Esophagus muscularis mucosa (tissue), 4 donors: ENCODE measurements at regions not wholly inside any gene's neighbourhood (a gene's known extent, or its start where the extent isn't known, plus 50 kb on each side); places are given as distances from the start of the nearest gene placed in this dataset.

Experiments used
- DNase-seq: peaks from one replicate; pipeline ENCODE4 v3.0.0-alpha.2; 2017; ENCODE audit errors: extremely low spot score
- H3K27ac ChIP-seq, 4 donors: fragments of 200-600 bp; sonication (generic); replicated peaks in 1 of 4; 1 replicate in 3 of 4; 2 replicates in 1 of 4; pipeline ENCODE4 v1.5.1; 2016 to 2019; ENCODE audit warnings: mild to moderate bottlenecking in 1 of 4
- H3K27me3 ChIP-seq, 4 donors: fragments of 200-600 bp; sonication (generic); one replicate each; pipeline versions ENCODE4 v1.5.1 to v1.6.0; 2016 to 2019
- H3K36me3 ChIP-seq, 4 donors: fragments of 200-600 bp; sonication (generic); one replicate each; pipeline ENCODE4 v1.5.1; 2016 to 2019
- H3K4me1 ChIP-seq, 4 donors: fragments of 200-600 bp; sonication (generic); one replicate each; pipeline ENCODE4 v1.5.1; 2016 to 2019
- H3K4me3 ChIP-seq, 4 donors: fragments of 200-600 bp; sonication (generic); 1 replicate in 2 of 4; 2 replicates in 2 of 4; pipeline ENCODE4 v1.5.1; 2016 to 2019; ENCODE audit warnings: mild to moderate bottlenecking in 4 of 4, moderate library complexity in 1 of 4
- H3K9me3 ChIP-seq, 4 donors: fragments of 200-600 bp; sonication (generic); 1 replicate in 3 of 4; 2 replicates in 1 of 4; pipeline ENCODE4 v1.5.1; 2016 to 2019
- EP300 ChIP-seq: sonication (generic); formaldehyde crosslinking; IDR thresholded peaks from one replicate; pipeline ENCODE4 v1.6.1; 2017; ENCODE audit warnings: antibody characterized with exemption
- POLR2A ChIP-seq: fragments of 450-650 bp; IDR thresholded peaks from one replicate; pipeline ENCODE4 v1.6.1; 2017; ENCODE audit warnings: antibody characterized with exemption, moderate library complexity, mild to moderate bottlenecking, low read depth
- POLR2AphosphoS5 ChIP-seq, 2 donors: sonication (generic); formaldehyde crosslinking; IDR thresholded peaks; one replicate each; pipeline ENCODE4 v1.6.1; 2017; ENCODE audit warnings: antibody characterized with exemption in 2 of 2
- WGBS: methylation state at CpG from one replicate; pipeline ENCODE4 v1.1.5; 2018; 5-methylcytosine and 5-hydroxymethylcytosine counted together
- intact Hi-C: fragments of 100-400 bp; cut with DNase I; formaldehyde crosslinking; loops from one replicate; pipeline ENCODE4 v1.15.1; 2023
- TF ChIP-seq, protein P1 (sequence below), 3 experiments: fragments of 200-600 bp in 2 of 3; fragments of 450-650 bp in 1 of 3; sonication (generic) in 2 of 3; IDR thresholded peaks; one replicate each; pipeline ENCODE4 v1.5.1; 2017 to 2019; ENCODE audit warnings: antibody characterized with exemption in 3 of 3, mild to moderate bottlenecking in 2 of 3, moderate library complexity in 1 of 3

DNA sequence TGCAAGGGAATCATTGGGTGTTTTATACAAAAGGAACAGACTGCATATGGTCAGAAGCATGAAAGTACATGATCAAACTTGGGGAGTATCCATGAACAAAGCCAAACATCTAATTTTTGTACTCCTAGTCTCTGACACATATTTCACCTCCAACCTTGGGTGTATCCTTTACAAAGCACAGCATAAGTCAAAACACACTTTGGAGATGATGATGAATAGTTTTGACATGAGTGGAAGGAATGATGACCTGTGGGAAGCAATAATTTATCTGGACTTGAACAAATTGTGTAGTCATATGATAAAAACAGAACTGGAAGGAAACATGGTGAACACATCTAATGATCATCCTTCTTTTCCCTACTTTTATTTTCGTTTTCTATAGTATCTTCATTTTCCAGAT is 108.7 kb upstream of the PLS3 start:
- TF ChIP-seq POLR2A = no peak
- TF ChIP-seq POLR2AphosphoS5 (IDR thresholded peaks at IDR 0.05) = no peak
- TF ChIP-seq EP300 = no peak
- TF ChIP-seq, protein P1, sequence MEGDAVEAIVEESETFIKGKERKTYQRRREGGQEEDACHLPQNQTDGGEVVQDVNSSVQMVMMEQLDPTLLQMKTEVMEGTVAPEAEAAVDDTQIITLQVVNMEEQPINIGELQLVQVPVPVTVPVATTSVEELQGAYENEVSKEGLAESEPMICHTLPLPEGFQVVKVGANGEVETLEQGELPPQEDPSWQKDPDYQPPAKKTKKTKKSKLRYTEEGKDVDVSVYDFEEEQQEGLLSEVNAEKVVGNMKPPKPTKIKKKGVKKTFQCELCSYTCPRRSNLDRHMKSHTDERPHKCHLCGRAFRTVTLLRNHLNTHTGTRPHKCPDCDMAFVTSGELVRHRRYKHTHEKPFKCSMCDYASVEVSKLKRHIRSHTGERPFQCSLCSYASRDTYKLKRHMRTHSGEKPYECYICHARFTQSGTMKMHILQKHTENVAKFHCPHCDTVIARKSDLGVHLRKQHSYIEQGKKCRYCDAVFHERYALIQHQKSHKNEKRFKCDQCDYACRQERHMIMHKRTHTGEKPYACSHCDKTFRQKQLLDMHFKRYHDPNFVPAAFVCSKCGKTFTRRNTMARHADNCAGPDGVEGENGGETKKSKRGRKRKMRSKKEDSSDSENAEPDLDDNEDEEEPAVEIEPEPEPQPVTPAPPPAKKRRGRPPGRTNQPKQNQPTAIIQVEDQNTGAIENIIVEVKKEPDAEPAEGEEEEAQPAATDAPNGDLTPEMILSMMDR (IDR thresholded peaks at IDR 0.05) = no peak
- Histone ChIP-seq H3K36me3 (no peaks in the 10 kb centered on the region), H3K27me3 (no peaks in the 10 kb centered on the region), H3K27ac (no peak overlapping the region), H3K9me3 (no peaks in the 10 kb centered on the region), H3K4me3 (no peak overlapping the region), H3K4me1 (peaks cover 0 to 3% (median 0%) of the 10 kb centered on the region in 4 donors)
- WGBS = 35% methylated on average over 1 of the region's 1 CpG
- intact Hi-C loops = loop anchor here (10.0 kb wide), 1 partner anchor 193 kb away; no protein-coding TSS in a partner anchor
- no peak for DNase-seq

DNA sequence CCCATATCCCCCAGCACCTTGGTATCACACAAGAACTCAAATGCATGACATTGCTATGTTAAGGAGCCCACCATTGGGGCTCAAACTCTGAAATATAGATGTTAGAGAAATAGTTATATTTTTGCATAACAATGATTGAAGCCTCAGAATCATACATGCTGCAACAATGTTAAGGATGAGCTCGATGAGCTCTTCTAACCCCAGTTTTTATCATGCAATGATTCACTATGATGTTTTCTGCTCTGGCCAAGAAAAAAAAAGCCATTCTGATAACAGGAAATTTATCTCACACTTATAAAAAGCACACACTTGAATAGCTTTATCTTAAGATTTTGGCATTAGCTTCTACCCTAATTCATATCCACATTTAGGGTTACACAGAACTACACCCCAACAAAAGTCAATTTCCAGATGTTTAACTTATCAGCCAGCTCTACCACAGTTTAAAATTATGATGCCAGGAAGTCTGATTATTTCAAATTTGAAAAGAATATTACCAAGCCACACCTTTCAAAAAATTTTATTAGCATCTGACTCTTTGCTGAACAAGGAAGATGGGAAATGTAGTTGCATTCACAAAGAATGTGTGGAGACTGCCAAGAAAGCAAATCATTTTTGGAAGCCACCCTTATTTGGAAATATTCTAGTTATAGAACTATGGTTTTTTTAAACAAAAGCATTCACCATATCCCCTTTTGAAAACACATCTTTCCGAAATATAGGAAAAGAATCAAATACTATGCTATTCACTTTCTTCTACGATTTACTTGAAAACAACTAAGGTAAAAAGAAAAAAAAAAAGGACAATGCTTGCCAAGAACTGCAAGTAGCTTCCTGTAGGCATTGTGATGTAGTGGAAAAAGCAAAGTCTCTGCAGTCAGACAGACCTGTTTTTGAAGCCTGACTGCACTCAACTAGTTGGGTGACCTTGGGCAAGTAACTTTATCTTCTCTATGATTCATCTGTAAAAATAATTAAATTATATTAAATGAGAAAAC is 100.8 kb upstream of the PLS3 start:
- intact Hi-C loops = loop anchor here (10.0 kb wide), 1 partner anchor 185 kb away; no protein-coding TSS in a partner anchor
- TF ChIP-seq POLR2AphosphoS5 (IDR thresholded peaks at IDR 0.05) (peak; percentile 22 to 24), POLR2A (no peak), EP300 (no peak)
- TF ChIP-seq, protein P1 (IDR thresholded peaks at IDR 0.05) = no peak
- Histone ChIP-seq H3K27ac (peak overlapping the region in 1 of 4 donors; percentile 4), H3K9me3 (no peaks in the 10 kb centered on the region), H3K27me3 (no peaks in the 10 kb centered on the region), H3K4me1 (peaks cover 6 to 10% (median 9%) of the 10 kb centered on the region in 4 donors), H3K36me3 (no peaks in the 10 kb centered on the region), H3K4me3 (no peak overlapping the region)
- DNase-seq = no peak
- WGBS = 46% methylated on average over 3 of the region's 3 CpGs

DNA sequence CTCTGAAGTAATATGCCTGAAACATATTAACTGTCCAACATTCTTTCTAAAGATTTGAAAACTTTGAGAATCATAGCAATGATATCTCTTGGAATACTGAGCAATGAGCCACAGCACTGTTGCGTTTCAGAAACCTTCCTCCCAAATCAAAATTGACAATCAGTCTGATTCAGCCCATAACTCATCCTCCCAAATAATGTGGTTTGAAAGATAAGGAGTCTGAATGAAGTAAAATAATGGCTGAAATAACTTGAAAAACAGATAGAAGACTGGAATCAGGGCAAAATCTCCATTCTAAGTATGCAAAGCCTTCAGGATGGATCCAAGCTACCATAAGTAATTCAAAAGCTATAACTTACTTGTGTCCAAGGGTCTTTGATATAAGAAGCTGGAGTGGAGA is 98.6 kb upstream of the PLS3 start:
- no peak for TF ChIP-seq POLR2A
- no peak for DNase-seq
- intact Hi-C loops = no loop called here
- H3K4me1 ChIP-seq = peaks cover 6 to 10% (median 9%) of the 10 kb centered on the region in 4 donors
- H3K9me3 ChIP-seq = no peaks in the 10 kb centered on the region
- 74% methylated on average over 1 of the region's 1 CpG for WGBS
- H3K36me3 ChIP-seq = no peaks in the 10 kb centered on the region
- no peak overlapping the region for H3K4me3 ChIP-seq
- no peaks in the 10 kb centered on the region for H3K27me3 ChIP-seq
- H3K27ac ChIP-seq = no peak overlapping the region

DNA sequence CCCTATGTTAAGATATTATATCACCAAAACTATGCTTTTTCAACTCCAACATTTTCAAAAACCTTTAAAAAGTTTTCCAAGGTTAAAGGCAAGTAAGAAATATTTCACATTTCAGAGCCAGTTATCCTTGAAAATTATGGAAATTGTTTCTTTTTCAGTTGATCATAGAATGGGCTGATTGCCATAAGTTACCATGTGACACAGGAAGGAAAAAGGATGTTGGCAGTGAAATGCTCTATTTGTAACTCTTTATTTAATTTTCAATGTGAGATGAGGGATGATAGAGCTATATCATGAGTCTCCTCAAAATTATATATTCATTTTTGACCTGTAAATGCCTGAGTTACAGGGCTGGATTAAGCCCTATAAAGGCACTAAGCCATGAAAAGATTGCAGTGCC is 93.0 kb upstream of the PLS3 start:
- TF ChIP-seq, protein P1 (IDR thresholded peaks at IDR 0.05) = no peak
- TF ChIP-seq POLR2AphosphoS5 (IDR thresholded peaks at IDR 0.05) = no peak
- TF ChIP-seq EP300 = no peak
- TF ChIP-seq POLR2A = no peak
- Histone ChIP-seq H3K36me3 (no peaks in the 10 kb centered on the region), H3K9me3 (no peaks in the 10 kb centered on the region), H3K4me1 (no peaks in the 10 kb centered on the region), H3K27ac (no peak overlapping the region), H3K27me3 (no peaks in the 10 kb centered on the region), H3K4me3 (no peak overlapping the region)
- DNase-seq = no peak
- intact Hi-C loops = no loop called here

DNA sequence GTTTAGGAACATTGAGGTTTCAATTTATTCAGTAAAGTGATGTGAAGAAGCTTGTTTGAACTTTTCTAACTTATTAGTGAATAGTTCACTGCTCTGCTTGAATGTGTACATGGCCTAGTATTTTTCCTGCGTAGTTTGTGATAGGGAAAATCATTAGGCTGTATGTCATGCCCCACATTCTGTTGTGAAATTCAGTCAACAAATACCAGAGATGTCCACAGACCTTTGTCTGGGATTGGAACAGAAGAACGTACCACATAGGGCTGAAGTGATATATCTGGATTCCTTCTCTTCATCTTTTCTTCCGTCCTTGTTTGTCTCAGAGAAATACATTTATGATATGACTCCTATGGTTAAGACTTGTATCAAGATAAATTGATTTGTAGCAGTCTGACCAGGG is 88.8 kb upstream of the PLS3 start:
- H3K4me3 ChIP-seq = no peak overlapping the region
- intact Hi-C loops = no loop called here

More for the DNA sequence above, 88.8 kb upstream of the PLS3 start:
- no peak for DNase-seq
- H3K27ac ChIP-seq = no peak overlapping the region
- H3K27me3 ChIP-seq = no peaks in the 10 kb centered on the region
- 71% methylated on average over 3 of the region's 3 CpGs for WGBS
- H3K36me3 ChIP-seq = no peaks in the 10 kb centered on the region
- no peaks in the 10 kb centered on the region for H3K4me1 ChIP-seq
- no peak for TF ChIP-seq POLR2A
- no peak for TF ChIP-seq EP300
- TF ChIP-seq POLR2AphosphoS5 (IDR thresholded peaks at IDR 0.05) = no peak
- TF ChIP-seq, protein P1 (IDR thresholded peaks at IDR 0.05) = no peak
- H3K9me3 ChIP-seq = no peaks in the 10 kb centered on the region
